Stomach (tissue), 4 donors: ENCODE measurements at regions not wholly inside any gene's neighbourhood (a gene's known extent, or its start where the extent isn't known, plus 50 kb on each side); places are given as distances from the start of the nearest gene placed in this dataset.

Experiments
- EP300 ChIP-seq: sonication (generic); formaldehyde crosslinking; IDR thresholded peaks from one replicate; pipeline ENCODE4 v1.6.1; 2017; ENCODE audit warnings: antibody characterized with exemption
- POLR2A ChIP-seq, 4 donors: fragments of 450-650 bp; IDR thresholded peaks; one replicate each; pipeline ENCODE4 v1.6.1; 2016; ENCODE audit warnings: antibody characterized with exemption in 4 of 4, control low read depth in 2 of 4, mild to moderate bottlenecking in 1 of 4, moderate library complexity in 1 of 4

DNA sequence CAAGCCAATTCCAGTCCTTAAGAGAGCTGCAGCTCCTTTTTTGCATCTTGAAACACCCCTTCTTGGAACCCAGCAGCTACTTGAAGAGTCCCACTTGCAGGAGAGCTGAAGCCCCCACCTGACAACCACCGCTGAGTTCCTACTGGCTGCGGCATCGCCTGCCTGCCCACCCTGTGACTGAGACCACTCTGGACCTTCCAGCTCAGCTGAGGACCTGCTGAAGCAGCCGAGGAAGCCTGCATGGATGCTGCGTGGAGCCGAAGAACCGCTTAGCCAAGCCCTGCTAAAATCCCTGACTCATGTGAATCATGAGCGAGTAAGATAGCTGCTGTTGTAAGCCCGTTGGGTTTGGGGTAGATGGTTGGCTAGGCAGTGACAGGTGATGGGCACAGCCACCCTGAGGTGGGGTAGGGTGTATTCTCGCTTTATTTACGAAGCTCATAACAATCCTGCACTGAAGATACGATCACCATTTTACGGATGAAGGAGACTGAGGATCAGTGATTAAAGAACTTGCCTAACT is 78.4 kb downstream of the INHBB start:
- no peak for TF ChIP-seq EP300
- no peak for TF ChIP-seq POLR2A (IDR thresholded peaks at IDR 0.05)
